Gastroesophageal sphincter (tissue), 4 donors: ENCODE measurements at regions not wholly inside any gene's neighbourhood (a gene's known extent, or its start where the extent isn't known, plus 50 kb on each side); places are given as distances from the start of the nearest gene placed in this dataset.
A peak's percentile ranks its signal among the peaks of the same experiment; 100 is the strongest.

Experiments used
- ATAC-seq: fragments of 150-250 bp; one replicate; pipeline ENCODE4 v1.9.1; 2016; ENCODE audit warnings: mild to moderate bottlenecking, moderate library complexity
- H3K27ac ChIP-seq, 4 donors: fragments of 200-600 bp; sonication (generic) in 3 of 4; 1 replicate in 3 of 4; 2 replicates in 1 of 4; pipeline ENCODE4 v1.5.1; 2016 to 2019
- H3K27me3 ChIP-seq: fragments of 200-600 bp; sonication (generic); one replicate; pipeline ENCODE4 v1.5.1; 2019
- H3K36me3 ChIP-seq, 2 donors: fragments of 200-600 bp; sonication (generic); one replicate each; pipeline ENCODE4 v1.5.1; 2019; ENCODE audit warnings: control low read depth in 1 of 2
- H3K4me1 ChIP-seq, 3 donors: fragments of 200-600 bp; sonication (generic); 1 replicate in 2 of 3; 2 replicates in 1 of 3; pipeline ENCODE4 v1.5.1; 2016 to 2019; ENCODE audit warnings: control low read depth in 2 of 3
- H3K4me3 ChIP-seq, 2 donors: fragments of 200-600 bp; sonication (generic); one replicate each; pipeline ENCODE4 v1.5.1; 2019; ENCODE audit warnings: mild to moderate bottlenecking in 1 of 2, moderate library complexity in 1 of 2
- H3K9me3 ChIP-seq, 3 donors: fragments of 200-600 bp; sonication (generic); one replicate each; pipeline ENCODE4 v1.5.1; 2017 to 2019; ENCODE audit warnings: control low read depth in 2 of 3
- EP300 ChIP-seq: sonication (generic); formaldehyde crosslinking; IDR thresholded peaks from one replicate; pipeline ENCODE4 v1.6.1; 2017; ENCODE audit warnings: antibody characterized with exemption, mild to moderate bottlenecking
- POLR2A ChIP-seq, 2 donors: fragments of 450-650 bp; IDR thresholded peaks; one replicate each; pipeline ENCODE4 v1.6.1; 2017; ENCODE audit warnings: antibody characterized with exemption in 2 of 2, mild to moderate bottlenecking in 2 of 2, moderate library complexity in 1 of 2
- POLR2AphosphoS5 ChIP-seq: sonication (generic); formaldehyde crosslinking; IDR thresholded peaks from one replicate; pipeline ENCODE4 v1.6.1; 2017; ENCODE audit warnings: antibody characterized with exemption
- whole genome bisulfite sequencing, 2 donors: methylation state at CpG; one replicate each; pipeline ENCODE4 v1.1.5; 2018; ENCODE audit warnings: low coverage in 1 of 2; 5-methylcytosine and 5-hydroxymethylcytosine counted together
- TF ChIP-seq, protein P1 (sequence below), 4 experiments: fragments of 200-600 bp in 2 of 4; fragments of 450-650 bp in 2 of 4; sonication (generic) in 1 of 4; IDR thresholded peaks; one replicate each; pipeline ENCODE4 v1.5.1; 2017 to 2019; ENCODE audit warnings: antibody characterized with exemption in 4 of 4, mild to moderate bottlenecking in 2 of 4, moderate library complexity in 2 of 4

DNA sequence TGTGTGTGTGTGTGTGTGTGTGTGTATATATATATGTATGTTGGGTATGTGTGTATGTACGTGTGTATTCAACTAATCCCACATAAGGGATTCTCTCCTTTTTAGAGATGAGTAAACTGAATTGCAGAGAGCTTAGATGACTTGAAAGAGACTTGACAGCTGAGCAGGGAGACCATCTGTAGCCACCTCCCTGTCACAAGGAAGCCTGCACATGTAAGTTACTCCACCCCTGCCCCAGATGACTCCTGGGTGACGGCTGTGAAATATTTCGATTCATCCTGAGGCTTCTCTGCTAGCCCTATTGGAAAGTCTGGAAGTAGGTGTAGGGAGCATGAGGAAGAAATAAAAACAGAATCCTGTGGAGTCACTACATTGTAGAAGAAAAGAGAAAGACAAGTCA is 480.4 kb downstream of the FOXO1 start:
- H3K27me3 ChIP-seq, result no peaks in the 10 kb centered on the region
- peaks cover 5 to 33% (median 16%) of the 10 kb centered on the region in 3 donors for H3K4me1 ChIP-seq
- ATAC-seq, result no peak
- H3K36me3 ChIP-seq, result no peaks in the 10 kb centered on the region
- no peak overlapping the region for H3K4me3 ChIP-seq
- no peak overlapping the region for H3K27ac ChIP-seq
- WGBS, 2 donors, result 40 to 73% methylated on average over 1 to 3 of the region's 3 CpGs
- H3K9me3 ChIP-seq, result no peaks in the 10 kb centered on the region
- TF ChIP-seq POLR2AphosphoS5, result no peak
- no peak for TF ChIP-seq EP300
- TF ChIP-seq, protein P1, sequence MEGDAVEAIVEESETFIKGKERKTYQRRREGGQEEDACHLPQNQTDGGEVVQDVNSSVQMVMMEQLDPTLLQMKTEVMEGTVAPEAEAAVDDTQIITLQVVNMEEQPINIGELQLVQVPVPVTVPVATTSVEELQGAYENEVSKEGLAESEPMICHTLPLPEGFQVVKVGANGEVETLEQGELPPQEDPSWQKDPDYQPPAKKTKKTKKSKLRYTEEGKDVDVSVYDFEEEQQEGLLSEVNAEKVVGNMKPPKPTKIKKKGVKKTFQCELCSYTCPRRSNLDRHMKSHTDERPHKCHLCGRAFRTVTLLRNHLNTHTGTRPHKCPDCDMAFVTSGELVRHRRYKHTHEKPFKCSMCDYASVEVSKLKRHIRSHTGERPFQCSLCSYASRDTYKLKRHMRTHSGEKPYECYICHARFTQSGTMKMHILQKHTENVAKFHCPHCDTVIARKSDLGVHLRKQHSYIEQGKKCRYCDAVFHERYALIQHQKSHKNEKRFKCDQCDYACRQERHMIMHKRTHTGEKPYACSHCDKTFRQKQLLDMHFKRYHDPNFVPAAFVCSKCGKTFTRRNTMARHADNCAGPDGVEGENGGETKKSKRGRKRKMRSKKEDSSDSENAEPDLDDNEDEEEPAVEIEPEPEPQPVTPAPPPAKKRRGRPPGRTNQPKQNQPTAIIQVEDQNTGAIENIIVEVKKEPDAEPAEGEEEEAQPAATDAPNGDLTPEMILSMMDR (IDR thresholded peaks at IDR 0.05), result no peak
- TF ChIP-seq POLR2A (IDR thresholded peaks at IDR 0.05), result no peak

DNA sequence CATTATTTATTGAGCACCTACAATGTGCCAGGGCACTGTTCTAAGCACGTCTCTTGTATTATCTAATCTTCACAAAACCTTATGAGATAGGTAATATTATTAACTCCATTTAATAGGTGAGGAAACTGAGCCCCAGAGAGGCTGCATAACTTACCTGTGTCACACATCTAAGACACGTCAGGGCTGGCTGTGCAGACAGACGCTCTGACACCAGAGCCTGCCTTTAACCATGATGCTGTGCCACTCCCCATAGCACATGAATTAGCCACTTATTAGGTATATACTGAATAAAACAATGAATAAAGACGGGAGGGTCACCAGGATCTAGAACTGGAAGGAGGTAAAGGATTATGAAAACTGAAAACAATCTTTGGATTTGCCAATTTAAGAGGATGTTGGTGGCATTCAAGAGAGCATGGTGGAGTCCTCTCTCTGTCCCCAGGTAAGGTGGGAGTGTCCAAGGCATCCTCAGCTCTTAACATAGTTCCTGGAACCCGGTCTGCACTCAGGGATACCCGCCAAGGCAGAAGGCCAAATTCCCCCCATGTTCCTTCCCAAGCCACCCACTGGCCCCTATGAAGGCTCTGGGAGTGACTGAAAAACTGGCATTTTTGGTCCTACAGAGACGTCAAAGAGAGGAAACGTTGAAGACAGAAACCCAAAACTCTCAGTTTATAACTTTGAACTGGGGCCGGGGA is 479.7 kb downstream of the FOXO1 start:
- no peak overlapping the region for H3K27ac ChIP-seq
- no peak overlapping the region for H3K4me3 ChIP-seq
- no peak for TF ChIP-seq EP300
- no peak for TF ChIP-seq POLR2A (IDR thresholded peaks at IDR 0.05)
- TF ChIP-seq, protein P1 (IDR thresholded peaks at IDR 0.05), result no peak
- TF ChIP-seq POLR2AphosphoS5, result no peak
- peaks cover 11 to 40% (median 23%) of the 10 kb centered on the region in 3 donors for H3K4me1 ChIP-seq
- H3K36me3 ChIP-seq, result no peaks in the 10 kb centered on the region
- no peak for ATAC-seq
- WGBS, 2 donors, result 90 to 97% methylated on average over 2 to 4 of the region's 9 CpGs
- H3K9me3 ChIP-seq, result no peaks in the 10 kb centered on the region
- H3K27me3 ChIP-seq, result no peaks in the 10 kb centered on the region

GRCh38 chr13:40187324-40187795 is 479.1 kb downstream of the FOXO1 start:
- Histone ChIP-seq H3K36me3 (no peaks in the 10 kb centered on the region), H3K9me3 (no peaks in the 10 kb centered on the region), H3K27me3 (no peaks in the 10 kb centered on the region), H3K4me3 (no peak overlapping the region), H3K27ac (peak overlapping the region in 1 of 4 donors; percentile 88), H3K4me1 (peaks cover 17 to 46% (median 28%) of the 10 kb centered on the region in 3 donors)
- WGBS, 2 donors, result 87 to 100% methylated on average over 2 to 3 of the region's 12 CpGs
- no peak for ATAC-seq
- TF ChIP-seq POLR2A (IDR thresholded peaks at IDR 0.05) (no peak), EP300 (no peak), POLR2AphosphoS5 (no peak)
- TF ChIP-seq, protein P1 (IDR thresholded peaks at IDR 0.05), result no peak

GRCh38 chr13:40187841-40188591 is 478.4 kb downstream of the FOXO1 start:
- Histone ChIP-seq H3K4me3 (no peak overlapping the region), H3K27ac (peak overlapping the region in 3 of 4 donors; percentile 25 to 88 (median 86)), H3K4me1 (peaks cover 23 to 53% (median 34%) of the 10 kb centered on the region in 3 donors), H3K9me3 (no peaks in the 10 kb centered on the region), H3K36me3 (no peaks in the 10 kb centered on the region), H3K27me3 (no peaks in the 10 kb centered on the region)
- 88 to 100% methylated on average over 6 to 22 of the region's 27 CpGs for WGBS, 2 donors
- TF ChIP-seq POLR2A (IDR thresholded peaks at IDR 0.05), result no peak
- TF ChIP-seq EP300, result no peak
- TF ChIP-seq, protein P1 (IDR thresholded peaks at IDR 0.05), result no peak
- TF ChIP-seq POLR2AphosphoS5, result no peak
- ATAC-seq, result no peak
